ENCODE measurements at regions not wholly inside any gene's neighbourhood (a gene's known extent, or its start where the extent isn't known, plus 50 kb on each side); places are given as distances from the start of the nearest gene placed in this dataset.

DNA sequence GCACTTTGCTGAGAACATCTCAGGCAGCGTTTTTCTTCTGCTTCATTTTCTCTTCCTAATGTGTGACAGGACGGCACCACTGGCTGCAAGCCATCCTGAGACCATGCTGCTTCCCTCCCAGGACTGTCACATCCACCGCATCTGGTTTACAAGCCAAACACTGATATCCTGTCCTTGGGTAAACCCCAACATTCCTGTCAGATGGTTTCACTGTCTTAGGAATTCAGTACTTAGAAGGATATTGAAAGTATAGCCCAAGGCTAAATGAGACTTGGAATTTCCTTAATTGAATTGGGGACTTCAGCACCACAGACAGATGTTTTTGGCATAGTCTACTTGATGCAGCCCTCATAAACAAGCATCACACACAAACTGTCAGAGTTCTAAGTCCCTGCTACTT, 74.2 kb upstream of the PLXNA4 start:
- DNase-seq (ENCODE audit: low read depth): peak; percentile 62
- H3K4me3 ChIP-seq (ENCODE audit: low read depth, low read length): no peak overlapping the region
- TF ChIP-seq, protein P1, sequence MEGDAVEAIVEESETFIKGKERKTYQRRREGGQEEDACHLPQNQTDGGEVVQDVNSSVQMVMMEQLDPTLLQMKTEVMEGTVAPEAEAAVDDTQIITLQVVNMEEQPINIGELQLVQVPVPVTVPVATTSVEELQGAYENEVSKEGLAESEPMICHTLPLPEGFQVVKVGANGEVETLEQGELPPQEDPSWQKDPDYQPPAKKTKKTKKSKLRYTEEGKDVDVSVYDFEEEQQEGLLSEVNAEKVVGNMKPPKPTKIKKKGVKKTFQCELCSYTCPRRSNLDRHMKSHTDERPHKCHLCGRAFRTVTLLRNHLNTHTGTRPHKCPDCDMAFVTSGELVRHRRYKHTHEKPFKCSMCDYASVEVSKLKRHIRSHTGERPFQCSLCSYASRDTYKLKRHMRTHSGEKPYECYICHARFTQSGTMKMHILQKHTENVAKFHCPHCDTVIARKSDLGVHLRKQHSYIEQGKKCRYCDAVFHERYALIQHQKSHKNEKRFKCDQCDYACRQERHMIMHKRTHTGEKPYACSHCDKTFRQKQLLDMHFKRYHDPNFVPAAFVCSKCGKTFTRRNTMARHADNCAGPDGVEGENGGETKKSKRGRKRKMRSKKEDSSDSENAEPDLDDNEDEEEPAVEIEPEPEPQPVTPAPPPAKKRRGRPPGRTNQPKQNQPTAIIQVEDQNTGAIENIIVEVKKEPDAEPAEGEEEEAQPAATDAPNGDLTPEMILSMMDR (IDR thresholded peaks at IDR 0.05; ENCODE audit: insufficient read depth, low read length): no peak

GRCh38 chr7:132647311-132647710, 71.0 kb upstream of the PLXNA4 start:
- no peak overlapping the region for H3K4me3 ChIP-seq (ENCODE audit: low read depth, low read length)
- TF ChIP-seq, protein P1 (IDR thresholded peaks at IDR 0.05; ENCODE audit: insufficient read depth, low read length): no peak
- DNase-seq (ENCODE audit: low read depth): no peak

DNA sequence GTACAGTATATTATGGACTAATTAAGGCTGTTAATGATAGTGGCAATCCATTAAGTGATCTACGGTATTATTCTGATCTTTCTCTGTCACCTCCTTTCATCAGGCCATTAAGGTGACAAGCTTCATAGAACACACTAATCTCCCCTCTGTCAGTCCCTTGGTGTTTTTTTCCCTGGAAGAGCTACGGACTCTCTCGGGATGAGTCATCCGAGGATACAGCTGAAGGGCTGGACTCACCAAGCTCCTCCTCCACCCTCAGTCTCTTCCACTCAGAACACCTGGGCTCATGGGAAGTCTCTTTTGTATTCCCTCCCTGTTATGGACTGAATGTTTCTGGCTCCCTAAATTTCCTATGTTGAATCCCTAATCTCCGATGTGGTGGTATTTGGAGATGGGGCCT, 69.8 kb upstream of the PLXNA4 start:
- H3K4me3 ChIP-seq (ENCODE audit: low read depth, low read length): no peak overlapping the region
- no peak for DNase-seq (ENCODE audit: low read depth)
- TF ChIP-seq, protein P1 (IDR thresholded peaks at IDR 0.05; ENCODE audit: insufficient read depth, low read length): no peak

- TF ChIP-seq, protein P1 (IDR thresholded peaks at IDR 0.05; ENCODE audit: insufficient read depth, low read length): no peak
- DNase-seq (ENCODE audit: low read depth): no peak
- no peak overlapping the region for H3K4me3 ChIP-seq (ENCODE audit: low read depth, low read length)
Measured at GRCh38 chr7:132643302-132643701, 67.0 kb upstream of the PLXNA4 start.

GRCh38 chr7:132641238-132641637, 65.0 kb upstream of the PLXNA4 start:
- DNase-seq (ENCODE audit: low read depth): no peak
- TF ChIP-seq, protein P1 (IDR thresholded peaks at IDR 0.05; ENCODE audit: insufficient read depth, low read length): no peak
- no peak overlapping the region for H3K4me3 ChIP-seq (ENCODE audit: low read depth, low read length)

GRCh38 chr7:132639983-132640382, 63.7 kb upstream of the PLXNA4 start:
- DNase-seq (ENCODE audit: low read depth): no peak
- TF ChIP-seq, protein P1 (IDR thresholded peaks at IDR 0.05; ENCODE audit: insufficient read depth, low read length): no peak
- H3K4me3 ChIP-seq (ENCODE audit: low read depth, low read length): no peak overlapping the region

DNA sequence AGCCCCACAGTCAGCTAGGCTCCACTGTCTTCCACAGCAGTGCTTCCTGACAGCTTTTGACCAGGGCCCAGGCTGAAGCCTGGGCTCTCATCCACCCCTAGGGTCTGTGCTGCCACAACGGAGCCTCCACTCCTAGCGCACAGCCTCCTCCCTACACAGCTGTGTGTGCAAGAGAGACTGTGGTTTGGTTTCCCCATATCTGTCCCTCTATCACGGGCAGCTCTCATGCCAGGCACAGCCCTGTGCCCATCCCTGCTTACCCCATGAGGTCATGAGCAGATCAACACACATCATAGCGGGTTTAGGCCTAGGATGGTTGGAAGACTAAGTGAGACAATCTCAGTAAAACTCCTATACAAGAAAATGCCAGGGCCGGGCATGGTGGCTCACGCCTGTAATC, 61.7 kb upstream of the PLXNA4 start:
- no peak overlapping the region for H3K4me3 ChIP-seq (ENCODE audit: low read depth, low read length)
- TF ChIP-seq, protein P1 (IDR thresholded peaks at IDR 0.05; ENCODE audit: insufficient read depth, low read length): no peak
- DNase-seq (ENCODE audit: low read depth): no peak

Data from fibroblast of the aortic adventitia (primary cell).